ENCODE measurements at regions not wholly inside any gene's neighbourhood (a gene's known extent, or its start where the extent isn't known, plus 50 kb on each side); places are given as distances from the start of the nearest gene placed in this dataset.

GRCh38 chr1:10860682-10861081 lies 64.2 kb upstream of the CASZ1 start:
- Histone ChIP-seq H3K9me3 (no peaks in the 10 kb centered on the region), H3K4me3 (no peak overlapping the region), H3K36me3 (no peaks in the 10 kb centered on the region), H3K27ac (peak overlapping the region in 9 of 10 donors; percentile 30 to 84 (median 71)), H3K4me1 (peaks cover 0 to 62% (median 30%) of the 10 kb centered on the region in 9 donors), H3K27me3 (peaks cover 0 to 36% (median 12%) of the 10 kb centered on the region in 7 donors)
- DNase-seq = no peak
- 30 to 33% methylated on average over 10 to 11 of the region's 11 CpGs for WGBS, 2 donors
- intact Hi-C loops (cut with DNase I) = loop anchor here in 8 of 10 donors (2.0 to 10.0 kb wide), 11 partner anchors 38 to 1102 kb away; partner anchors contain the start of gene CASZ1 (in 3 of the 8)
- TF ChIP-seq, protein P1, sequence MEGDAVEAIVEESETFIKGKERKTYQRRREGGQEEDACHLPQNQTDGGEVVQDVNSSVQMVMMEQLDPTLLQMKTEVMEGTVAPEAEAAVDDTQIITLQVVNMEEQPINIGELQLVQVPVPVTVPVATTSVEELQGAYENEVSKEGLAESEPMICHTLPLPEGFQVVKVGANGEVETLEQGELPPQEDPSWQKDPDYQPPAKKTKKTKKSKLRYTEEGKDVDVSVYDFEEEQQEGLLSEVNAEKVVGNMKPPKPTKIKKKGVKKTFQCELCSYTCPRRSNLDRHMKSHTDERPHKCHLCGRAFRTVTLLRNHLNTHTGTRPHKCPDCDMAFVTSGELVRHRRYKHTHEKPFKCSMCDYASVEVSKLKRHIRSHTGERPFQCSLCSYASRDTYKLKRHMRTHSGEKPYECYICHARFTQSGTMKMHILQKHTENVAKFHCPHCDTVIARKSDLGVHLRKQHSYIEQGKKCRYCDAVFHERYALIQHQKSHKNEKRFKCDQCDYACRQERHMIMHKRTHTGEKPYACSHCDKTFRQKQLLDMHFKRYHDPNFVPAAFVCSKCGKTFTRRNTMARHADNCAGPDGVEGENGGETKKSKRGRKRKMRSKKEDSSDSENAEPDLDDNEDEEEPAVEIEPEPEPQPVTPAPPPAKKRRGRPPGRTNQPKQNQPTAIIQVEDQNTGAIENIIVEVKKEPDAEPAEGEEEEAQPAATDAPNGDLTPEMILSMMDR (IDR thresholded peaks at IDR 0.05) = no peak
- peak; percentile 25 to 75 (median 47) for ATAC-seq

GRCh38 chr1:10861822-10862221 lies 65.4 kb upstream of the CASZ1 start:
- H3K27ac ChIP-seq = peak overlapping the region in 9 of 10 donors; percentile 30 to 84 (median 71)
- no peaks in the 10 kb centered on the region for H3K9me3 ChIP-seq
- WGBS, 2 donors = 48 to 50% methylated on average over 5 of the region's 5 CpGs

GRCh38 chr1:10862743-10863335 lies 66.4 kb upstream of the CASZ1 start:
- TF ChIP-seq, protein P1 (IDR thresholded peaks at IDR 0.05) = no peak
- peak; percentile 26 to 80 (median 58) for ATAC-seq
- H3K9me3 ChIP-seq = no peaks in the 10 kb centered on the region
- 42 to 52% methylated on average over 18 of the region's 18 CpGs for WGBS, 2 donors
- H3K4me3 ChIP-seq = no peak overlapping the region
- H3K4me1 ChIP-seq = peaks cover 6 to 62% (median 33%) of the 10 kb centered on the region in 9 donors
- intact Hi-C loops (cut with DNase I) = loop anchor here in 8 of 10 donors (2.0 to 10.0 kb wide), 11 partner anchors 41 to 1099 kb away; partner anchors contain the start of gene CASZ1 (in 3 of the 8)
- no peaks in the 10 kb centered on the region for H3K36me3 ChIP-seq
- H3K27me3 ChIP-seq = peaks cover 0 to 57% (median 27%) of the 10 kb centered on the region in 7 donors
- peak overlapping the region; percentile 20 to 84 (median 66) for H3K27ac ChIP-seq
- peak in 1 of 2 donors; percentile 53 for DNase-seq

More at GRCh38 chr1:10861822-10862221, 65.4 kb upstream of the CASZ1 start:
- H3K4me3 ChIP-seq = no peak overlapping the region
- DNase-seq (no peak), ATAC-seq (peak in 5 of 8 donors; percentile 18 to 52 (median 34))
- peaks cover 0 to 64% (median 35%) of the 10 kb centered on the region in 9 donors for H3K4me1 ChIP-seq
- no peaks in the 10 kb centered on the region for H3K36me3 ChIP-seq
- peaks cover 0 to 47% (median 20%) of the 10 kb centered on the region in 7 donors for H3K27me3 ChIP-seq
- intact Hi-C loops (cut with DNase I) = loop anchor here in 8 of 10 donors (2.0 to 10.0 kb wide), 11 partner anchors 40 to 1100 kb away; partner anchors contain the start of gene CASZ1 (in 3 of the 8)
- TF ChIP-seq, protein P1 (IDR thresholded peaks at IDR 0.05) = no peak

DNA sequence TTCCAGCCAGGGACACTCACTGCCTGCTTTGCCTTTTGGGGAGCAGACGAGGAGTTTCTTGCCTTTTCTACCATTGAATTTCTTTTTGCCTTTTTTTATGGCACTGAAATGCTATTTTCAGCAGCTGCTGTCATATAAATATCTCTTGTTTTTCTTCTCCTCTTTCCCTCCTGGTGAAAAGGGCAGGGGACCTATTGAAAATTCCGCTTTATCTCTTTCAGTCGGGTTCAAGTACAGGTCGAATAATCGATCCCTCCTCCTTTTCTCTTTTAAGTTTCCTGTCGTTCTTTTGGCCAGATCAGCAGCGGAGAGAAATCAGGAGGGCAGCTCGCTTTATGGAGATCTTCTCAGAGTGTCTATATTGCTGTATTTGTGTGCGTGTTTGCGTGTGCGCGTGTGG lies 67.4 kb upstream of the CASZ1 start:
- TF ChIP-seq, protein P1 (IDR thresholded peaks at IDR 0.05) = no peak
- 35 to 50% methylated on average over 12 of the region's 12 CpGs for whole genome bisulfite sequencing, 2 donors
- no peaks in the 10 kb centered on the region for H3K36me3 ChIP-seq
- ATAC-seq (no peak), DNase-seq (no peak)
- H3K9me3 ChIP-seq = no peaks in the 10 kb centered on the region
- peak overlapping the region in 1 of 10 donors; percentile 84 for H3K27ac ChIP-seq
- H3K27me3 ChIP-seq = peaks cover 0 to 68% (median 36%) of the 10 kb centered on the region in 7 donors
- H3K4me1 ChIP-seq = peaks cover 6 to 55% (median 29%) of the 10 kb centered on the region in 9 donors
- intact Hi-C loops (cut with DNase I) = loop anchor here in 8 of 10 donors (2.0 to 10.0 kb wide), 11 partner anchors 42 to 1098 kb away; partner anchors contain the start of gene CASZ1 (in 3 of the 8)
- H3K4me3 ChIP-seq = no peak overlapping the region
